ENCODE measurements at regions not wholly inside any gene's neighbourhood (a gene's known extent, or its start where the extent isn't known, plus 50 kb on each side); places are given as distances from the start of the nearest gene placed in this dataset.

GRCh38 chr7:26006426-26006825 lies 145.6 kb upstream of the NFE2L3 start:
- Histone ChIP-seq H3K4me1 (peaks cover 70% of the 10 kb centered on the region), H3K36me3 (replicated peaks in 1 of 2; ENCODE audit: insufficient read depth in 1 of 2, low read depth in 2 of 2) (no peaks in the 10 kb centered on the region), H3K9me3 (no peaks in the 10 kb centered on the region), H3K4me3 (no peak overlapping the region), H3K27me3 (no peaks in the 10 kb centered on the region), H3K27ac (peak overlapping the region; percentile 90 to 92 (median 91))
- ATAC-seq (peak; percentile 16), DNase-seq (peak; percentile 37 to 54 (median 54))
- WGBS, 2 donors = 36 to 49% methylated on average over 4 of the region's 4 CpGs
- TF ChIP-seq CTCF (IDR thresholded peaks at IDR 0.05) = no peak
- peak in 2 of 3 donors; percentile 45 to 47 for TF ChIP-seq POLR2A (IDR thresholded peaks at IDR 0.05)
- intact Hi-C loops (cut with DNase I) = no loop called here

- Histone ChIP-seq H3K4me1 (peaks cover 63% of the 10 kb centered on the region), H3K9me3 (no peaks in the 10 kb centered on the region), H3K4me3 (no peak overlapping the region), H3K27me3 (no peaks in the 10 kb centered on the region), H3K36me3 (replicated peaks in 1 of 2; ENCODE audit: insufficient read depth in 1 of 2, low read depth in 2 of 2) (no peaks in the 10 kb centered on the region), H3K27ac (peak overlapping the region; percentile 90 to 92 (median 91))
- DNase-seq (peak; percentile 67 to 91 (median 78)), ATAC-seq (peak; percentile 80)
- WGBS, 2 donors = 50 to 65% methylated on average over 2 of the region's 2 CpGs
- intact Hi-C loops (cut with DNase I) = no loop called here
- peak in 2 of 3 donors; percentile 50 to 74 for TF ChIP-seq POLR2A (IDR thresholded peaks at IDR 0.05)
- peak in 1 of 7 experiments; percentile 6 for TF ChIP-seq CTCF (IDR thresholded peaks at IDR 0.05)
These were observed 144.5 kb upstream of the NFE2L3 start for GRCh38 chr7:26007510-26007909.

GRCh38 chr7:26008428-26008827 lies 143.6 kb upstream of the NFE2L3 start:
- intact Hi-C loops (cut with DNase I) = no loop called here
- WGBS, 2 donors = 69 to 72% methylated on average over 4 to 5 of the region's 5 CpGs
- TF ChIP-seq POLR2A (IDR thresholded peaks at IDR 0.05) = no peak
- TF ChIP-seq CTCF (IDR thresholded peaks at IDR 0.05) = no peak
- ATAC-seq (peak; percentile 8), DNase-seq (peak; percentile 29 to 52 (median 41))
- Histone ChIP-seq H3K9me3 (no peaks in the 10 kb centered on the region), H3K27me3 (no peaks in the 10 kb centered on the region), H3K36me3 (replicated peaks in 1 of 2; ENCODE audit: insufficient read depth in 1 of 2, low read depth in 2 of 2) (no peaks in the 10 kb centered on the region), H3K27ac (peak overlapping the region; percentile 32 to 92 (median 90)), H3K4me1 (peaks cover 63% of the 10 kb centered on the region), H3K4me3 (no peak overlapping the region)

DNA sequence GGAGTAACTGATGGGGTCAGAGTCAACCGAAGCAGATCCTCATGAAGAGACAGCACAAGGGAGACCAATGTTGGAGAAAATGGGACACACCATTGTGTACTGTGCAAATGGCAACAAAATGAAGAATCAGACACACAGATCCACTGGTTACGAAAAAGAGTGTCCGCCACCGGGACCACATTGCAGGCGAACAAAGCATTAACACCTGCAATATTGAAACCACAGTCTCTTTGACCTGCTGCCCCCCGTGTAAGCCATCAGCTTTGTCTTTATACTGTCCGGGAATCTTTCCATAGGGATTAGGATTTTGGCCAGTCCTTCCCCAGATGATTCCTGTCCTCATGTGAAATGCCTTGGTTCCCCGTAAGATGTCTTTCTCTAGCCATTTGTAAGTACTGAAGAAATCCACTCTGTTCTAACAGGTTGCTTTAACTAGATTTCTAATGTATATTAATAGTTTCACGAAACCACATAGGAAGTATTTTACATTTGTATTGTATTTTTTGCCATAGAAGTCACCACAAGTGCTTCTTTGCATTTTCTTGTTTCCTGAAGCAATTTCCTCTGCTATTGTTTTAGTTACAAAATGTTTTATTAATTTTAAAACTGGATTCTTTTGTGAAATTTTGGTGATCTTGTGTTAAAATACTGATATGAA lies 140.8 kb upstream of the NFE2L3 start:
- no peak for TF ChIP-seq POLR2A (IDR thresholded peaks at IDR 0.05)
- no peak for TF ChIP-seq CTCF (IDR thresholded peaks at IDR 0.05)
- intact Hi-C loops (cut with DNase I) = no loop called here
- ATAC-seq (no peak), DNase-seq (no peak)
- peaks cover 47% of the 10 kb centered on the region for H3K4me1 ChIP-seq
- H3K27me3 ChIP-seq = no peaks in the 10 kb centered on the region
- no peaks in the 10 kb centered on the region for H3K36me3 ChIP-seq (replicated peaks in 1 of 2; ENCODE audit: insufficient read depth in 1 of 2, low read depth in 2 of 2)
- H3K4me3 ChIP-seq = no peak overlapping the region
- H3K27ac ChIP-seq = no peak overlapping the region
- H3K9me3 ChIP-seq = no peaks in the 10 kb centered on the region
- 77 to 86% methylated on average over 9 of the region's 9 CpGs for WGBS, 2 donors

DNA sequence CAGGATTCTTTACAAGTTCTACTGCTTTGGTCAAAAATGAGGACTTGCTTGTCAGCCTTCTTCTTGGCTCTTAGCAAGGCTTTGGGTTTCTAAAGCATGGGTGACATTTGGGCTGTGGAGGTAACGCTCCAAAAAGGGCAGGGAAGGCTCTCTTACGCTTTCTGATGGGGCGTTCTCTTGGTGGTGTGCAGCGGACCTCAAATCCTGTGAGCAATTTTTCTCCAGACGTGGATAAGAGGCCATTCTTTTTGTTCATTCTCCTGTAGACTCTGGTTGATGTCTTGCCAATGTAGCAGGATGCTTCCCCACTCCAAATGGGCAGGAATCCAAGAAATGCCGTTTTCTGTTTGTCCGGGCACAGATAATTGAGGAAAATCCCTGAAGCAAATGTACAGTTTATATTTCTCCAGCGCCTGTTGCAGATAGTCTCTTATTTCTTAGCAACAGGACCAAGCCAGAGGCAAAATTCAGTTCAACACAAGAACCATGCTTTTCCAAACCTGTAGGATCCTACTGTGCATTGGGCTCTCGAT lies 138.4 kb upstream of the NFE2L3 start:
- H3K4me3 ChIP-seq = no peak overlapping the region
- H3K4me1 ChIP-seq = peaks cover 25% of the 10 kb centered on the region
- H3K36me3 ChIP-seq (replicated peaks in 1 of 2; ENCODE audit: insufficient read depth in 1 of 2, low read depth in 2 of 2) = no peaks in the 10 kb centered on the region
- peak overlapping the region in 1 of 4 donors; percentile 13 for H3K27ac ChIP-seq
- no peaks in the 10 kb centered on the region for H3K27me3 ChIP-seq
- no peak for DNase-seq
- H3K9me3 ChIP-seq = no peaks in the 10 kb centered on the region
- intact Hi-C loops (cut with DNase I) = no loop called here
- TF ChIP-seq POLR2A (IDR thresholded peaks at IDR 0.05) (no peak), CTCF (IDR thresholded peaks at IDR 0.05) (no peak)
- WGBS, 2 donors = 51 to 62% methylated on average over 9 of the region's 9 CpGs
- ATAC-seq = no peak
